ENCODE measurements at regions not wholly inside any gene's neighbourhood (a gene's known extent, or its start where the extent isn't known, plus 50 kb on each side); places are given as distances from the start of the nearest gene placed in this dataset.

DNA sequence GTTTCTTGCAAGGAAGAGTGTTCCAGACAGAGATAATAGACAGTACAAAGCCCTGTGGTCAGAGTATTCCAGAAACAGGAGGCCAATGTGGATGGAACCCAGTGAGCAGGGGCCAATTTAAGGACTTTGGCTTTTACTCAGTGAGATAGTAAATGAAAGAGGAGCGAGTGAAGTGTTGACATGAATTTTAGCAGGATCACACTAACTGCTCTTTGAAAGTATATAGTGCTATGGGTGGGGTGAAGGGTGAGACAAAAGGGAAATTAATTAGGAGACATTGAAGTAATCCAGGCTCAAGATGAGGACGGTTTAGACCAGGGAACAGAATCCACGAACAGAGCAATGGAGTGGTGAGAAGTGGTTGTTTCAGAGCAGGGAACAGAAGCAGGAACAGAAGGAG lies 62.2 kb upstream of the TES start:
- CTCF ChIA-PET = no interaction called here
- POLR2A ChIA-PET = no interaction called here
- TF ChIP-seq SP1 (IDR thresholded peaks at IDR 0.05) = no peak
- TF ChIP-seq L3MBTL2 (conservative IDR thresholded peaks at IDR 0.05) = no peak
- TF ChIP-seq BHLHE40 (IDR thresholded peaks at IDR 0.05; ENCODE audit: borderline replicate concordance) = no peak
- TF ChIP-seq CTBP1 (IDR thresholded peaks at IDR 0.05; ENCODE audit: borderline replicate concordance) = no peak
- TF ChIP-seq FOXA1 (IDR thresholded peaks at IDR 0.05) = no peak
- no peak for TF ChIP-seq ELF4 (IDR thresholded peaks at IDR 0.05)
- no peak for TF ChIP-seq ARNT (IDR thresholded peaks at IDR 0.05)
- TF ChIP-seq, protein P1, sequence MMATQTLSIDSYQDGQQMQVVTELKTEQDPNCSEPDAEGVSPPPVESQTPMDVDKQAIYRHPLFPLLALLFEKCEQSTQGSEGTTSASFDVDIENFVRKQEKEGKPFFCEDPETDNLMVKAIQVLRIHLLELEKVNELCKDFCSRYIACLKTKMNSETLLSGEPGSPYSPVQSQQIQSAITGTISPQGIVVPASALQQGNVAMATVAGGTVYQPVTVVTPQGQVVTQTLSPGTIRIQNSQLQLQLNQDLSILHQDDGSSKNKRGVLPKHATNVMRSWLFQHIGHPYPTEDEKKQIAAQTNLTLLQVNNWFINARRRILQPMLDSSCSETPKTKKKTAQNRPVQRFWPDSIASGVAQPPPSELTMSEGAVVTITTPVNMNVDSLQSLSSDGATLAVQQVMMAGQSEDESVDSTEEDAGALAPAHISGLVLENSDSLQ (IDR thresholded peaks at IDR 0.05) = no peak
- TF ChIP-seq SUZ12 (IDR thresholded peaks at IDR 0.05) = no peak

GRCh38 chr7:116148626-116149025 lies 61.7 kb upstream of the TES start:
- POLR2A ChIA-PET = no interaction called here
- TF ChIP-seq FOXA1 (IDR thresholded peaks at IDR 0.05) (no peak), L3MBTL2 (conservative IDR thresholded peaks at IDR 0.05) (no peak), CTBP1 (IDR thresholded peaks at IDR 0.05; ENCODE audit: borderline replicate concordance) (no peak), SUZ12 (IDR thresholded peaks at IDR 0.05) (no peak), FOXM1 (IDR thresholded peaks at IDR 0.05; ENCODE audit: borderline replicate concordance) (no peak)
- CTCF ChIA-PET = no interaction called here
- no peak for DNase-seq (ENCODE audit: extremely low spot score)

More for the DNA sequence above, 62.2 kb upstream of the TES start:
- no peak for DNase-seq (ENCODE audit: extremely low spot score)

DNA sequence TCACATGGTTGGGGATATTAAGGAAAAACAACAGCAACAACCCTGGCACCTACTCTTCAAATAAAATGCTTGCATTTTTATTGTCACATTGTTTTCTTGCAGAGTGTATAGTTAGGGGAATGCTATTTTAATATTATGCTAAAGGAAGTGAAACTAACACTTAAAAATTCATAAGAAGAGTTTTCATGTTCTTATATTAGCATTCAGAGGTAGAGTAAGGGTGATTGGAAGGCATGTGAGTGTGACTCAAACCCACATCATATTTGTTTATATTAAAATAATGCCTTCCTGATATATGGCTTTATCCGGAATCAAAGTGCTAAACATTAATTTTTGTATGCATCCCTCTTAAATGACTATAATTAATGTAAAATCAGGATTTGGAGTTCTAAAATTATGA lies 59.8 kb upstream of the TES start:
- TF ChIP-seq ARNT (IDR thresholded peaks at IDR 0.05) (no peak), CTBP1 (IDR thresholded peaks at IDR 0.05; ENCODE audit: borderline replicate concordance) (no peak), ELF4 (IDR thresholded peaks at IDR 0.05) (no peak), SUZ12 (IDR thresholded peaks at IDR 0.05) (no peak), LEF1 (IDR thresholded peaks at IDR 0.05; ENCODE audit: borderline replicate concordance) (no peak), SP1 (IDR thresholded peaks at IDR 0.05) (no peak), TARDBP (IDR thresholded peaks at IDR 0.05) (no peak), HDGF (IDR thresholded peaks at IDR 0.05; ENCODE audit: borderline replicate concordance) (no peak), ZNF384 (IDR thresholded peaks at IDR 0.05) (no peak), FOXM1 (IDR thresholded peaks at IDR 0.05; ENCODE audit: borderline replicate concordance) (no peak)
- ChIA-PET CTCF (no interaction called here), POLR2A (no interaction called here)
- no peak for DNase-seq (ENCODE audit: extremely low spot score)

DNA sequence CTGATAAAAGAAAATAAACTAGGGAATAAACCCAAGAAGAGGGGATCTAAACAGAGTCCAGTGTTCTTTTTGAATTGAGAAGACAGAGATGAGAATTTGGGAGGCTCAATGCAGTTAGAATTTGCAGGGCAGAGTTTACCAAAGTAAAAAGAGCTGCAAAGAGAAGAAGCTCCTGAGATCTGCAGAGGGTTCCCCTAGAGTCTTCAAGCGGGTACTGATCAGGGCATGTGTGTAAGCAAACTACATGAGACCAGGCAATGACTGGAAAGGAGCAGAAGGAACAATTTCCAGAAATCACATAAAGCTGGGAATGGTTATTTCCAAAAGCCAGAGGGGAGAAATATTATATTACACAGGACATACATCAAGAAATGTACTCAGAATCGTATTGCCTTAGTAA lies 58.1 kb upstream of the TES start:
- ChIA-PET CTCF (interaction anchor here (1.7 kb wide), 1 partner anchor 14 kb away, joined by 6 read pairs; no protein-coding TSS in a partner anchor), POLR2A (no interaction called here)
- TF ChIP-seq BHLHE40 (IDR thresholded peaks at IDR 0.05; ENCODE audit: borderline replicate concordance) (no peak), ZNF384 (IDR thresholded peaks at IDR 0.05) (no peak), L3MBTL2 (conservative IDR thresholded peaks at IDR 0.05) (no peak), NFRKB (IDR thresholded peaks at IDR 0.05) (no peak), FOXK2 (IDR thresholded peaks at IDR 0.05) (no peak), SUZ12 (IDR thresholded peaks at IDR 0.05) (no peak), CTBP1 (IDR thresholded peaks at IDR 0.05; ENCODE audit: borderline replicate concordance) (no peak), ARNT (IDR thresholded peaks at IDR 0.05) (no peak), LEF1 (IDR thresholded peaks at IDR 0.05; ENCODE audit: borderline replicate concordance) (no peak), TARDBP (IDR thresholded peaks at IDR 0.05) (no peak), FOXA1 (IDR thresholded peaks at IDR 0.05) (no peak), FOXM1 (IDR thresholded peaks at IDR 0.05; ENCODE audit: borderline replicate concordance) (no peak), SP1 (IDR thresholded peaks at IDR 0.05) (no peak)
- TF ChIP-seq, protein P1 (IDR thresholded peaks at IDR 0.05) = no peak
- no peak for DNase-seq (ENCODE audit: extremely low spot score)

DNA sequence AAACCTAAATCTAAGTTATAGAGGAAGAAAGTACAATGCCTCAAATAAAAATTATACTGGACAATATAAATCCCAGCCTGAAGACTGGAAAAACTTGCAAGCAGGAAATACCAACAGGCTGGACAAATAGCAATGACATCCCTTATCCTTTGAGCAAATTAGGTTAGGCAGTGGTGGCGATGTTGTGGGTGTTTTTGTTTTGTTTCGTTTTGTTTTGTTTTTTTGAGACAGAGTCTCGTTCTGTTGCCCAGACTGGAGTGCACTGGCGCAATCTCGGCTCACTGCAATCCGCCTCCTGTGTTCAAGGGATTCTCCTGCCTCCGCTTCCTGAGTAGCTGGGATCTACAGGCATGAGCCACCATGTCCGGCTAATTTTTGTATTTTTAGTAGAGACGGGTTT lies 57.3 kb upstream of the TES start:
- POLR2A ChIA-PET = no interaction called here
- CTCF ChIA-PET = interaction anchor here (0.6 to 1.7 kb wide), 2 partner anchors 15 to 23 kb away, joined by 3 to 6 read pairs; no protein-coding TSS in a partner anchor
- TF ChIP-seq SP1 (IDR thresholded peaks at IDR 0.05) (no peak), SUZ12 (IDR thresholded peaks at IDR 0.05) (no peak), HDGF (IDR thresholded peaks at IDR 0.05; ENCODE audit: borderline replicate concordance) (no peak), FOXA1 (IDR thresholded peaks at IDR 0.05) (no peak)
- DNase-seq (ENCODE audit: extremely low spot score) = no peak

- DNase-seq (ENCODE audit: extremely low spot score) = no peak
- TF ChIP-seq HDGF (IDR thresholded peaks at IDR 0.05; ENCODE audit: borderline replicate concordance) (no peak), FOXK2 (IDR thresholded peaks at IDR 0.05) (no peak), CTBP1 (IDR thresholded peaks at IDR 0.05; ENCODE audit: borderline replicate concordance) (no peak), LEF1 (IDR thresholded peaks at IDR 0.05; ENCODE audit: borderline replicate concordance) (no peak), SUZ12 (IDR thresholded peaks at IDR 0.05) (no peak)
- CTCF ChIA-PET = interaction anchor here (0.7 to 1.2 kb wide), 2 partner anchors 13 to 22 kb away, joined by 3 to 4 read pairs; no protein-coding TSS in a partner anchor
- POLR2A ChIA-PET = no interaction called here
Measured at GRCh38 chr7:116159711-116160110, 50.6 kb upstream of the TES start.
